Activated CD4-positive, alpha-beta T cell treated with anti-CD3 and anti-CD28 coated beads for 36 hours (primary cell): ENCODE measurements at regions not wholly inside any gene's neighbourhood (a gene's known extent, or its start where the extent isn't known, plus 50 kb on each side); places are given as distances from the start of the nearest gene placed in this dataset.
"Not testable (repeated sequence)": the region's sequence is repeated elsewhere in the genome, so short reads cannot be mapped to it uniquely, and the experiment has no call there.

ENCODE experiments used
- ATAC-seq: fragments of 200-7000 bp; cut with Tn5 transposase; one replicate; pipeline ENCODE4 v1.10.0; 2021; ENCODE audit warnings: mild to moderate bottlenecking, moderate library complexity
- CTCF ChIA-PET: fragments of 350-600 bp; sonication (Branson Sonifier 250); formaldehyde crosslinking; loops from one replicate; lab custom pipeline; 2021; ENCODE audit warnings: antibody characterized with exemption; lab: Charles Lee
- POLR2A ChIA-PET: fragments of 350-600 bp; sonication (Branson Sonifier 250); formaldehyde crosslinking; loops from one replicate; lab custom pipeline; 2021; ENCODE audit warnings: antibody characterized with exemption, inconsistent platforms; lab: Charles Lee
- DNase-seq: peaks from one replicate; pipeline ENCODE4 v3.0.0-alpha.2; 2020
- H3K27ac Mint-ChIP-seq: one replicate; pipeline ENCODE4 v1.8.0; 2021; ENCODE audit warnings: mixed read lengths
- H3K27me3 Mint-ChIP-seq: one replicate; pipeline ENCODE4 v1.8.0; 2021; ENCODE audit warnings: mixed read lengths
- H3K36me3 Mint-ChIP-seq: one replicate; pipeline ENCODE4 v1.8.0; 2021; ENCODE audit warnings: low read depth, mixed read lengths
- H3K4me1 Mint-ChIP-seq: one replicate; pipeline ENCODE4 v1.8.0; 2021; ENCODE audit warnings: mixed read lengths
- H3K4me3 Mint-ChIP-seq: one replicate; pipeline ENCODE4 v1.8.0; 2021; ENCODE audit warnings: mild to moderate bottlenecking, moderate library complexity, mixed read lengths
- H3K9me3 Mint-ChIP-seq: one replicate; pipeline ENCODE4 v1.8.0; 2021; ENCODE audit warnings: low read depth, mixed read lengths
- intact Hi-C, 2 experiments: fragments of 100-400 bp; cut with DNase I in 1 of 2; cut with micrococcal nuclease in 1 of 2; formaldehyde crosslinking; loops; one replicate each; pipeline versions ENCODE4 v1.14.2 to v1.15.1; 2022 to 2024; cut with DNase I, micrococcal nuclease

- H3K27ac Mint-ChIP-seq, result no peak overlapping the region
- POLR2A ChIA-PET, result no interaction called here
These were observed 65.6 kb downstream of the OPTC start for GRCh38 chr1:203559523-203559922.

GRCh38 chr1:203561761-203562160, 64.9 kb upstream of the ATP2B4 start:
- DNase-seq, H3K27ac Mint-ChIP-seq, H3K4me3 Mint-ChIP-seq, H3K4me1 Mint-ChIP-seq, H3K36me3 Mint-ChIP-seq, intact Hi-C loops, H3K9me3 Mint-ChIP-seq, H3K27me3 Mint-ChIP-seq, POLR2A ChIA-PET, ATAC-seq: not testable (repeated sequence)
- CTCF ChIA-PET, result interaction anchor here (0.6 to 1.0 kb wide), 3 partner anchors 58 to 193 kb away, joined by 3 read pairs; no protein-coding TSS in a partner anchor

More at GRCh38 chr1:203559523-203559922, 65.6 kb downstream of the OPTC start:
- Mint-ChIP-seq H3K36me3 (no peaks in the 10 kb centered on the region), H3K9me3 (no peaks in the 10 kb centered on the region), H3K4me3 (no peak overlapping the region), H3K4me1 (no peaks in the 10 kb centered on the region), H3K27me3 (no peaks in the 10 kb centered on the region)
- no peak for ATAC-seq
- CTCF ChIA-PET, result no interaction called here
- no peak for DNase-seq
- intact Hi-C loops, result no loop called here

GRCh38 chr1:203563291-203563690, 63.3 kb upstream of the ATP2B4 start:
- ChIA-PET CTCF (interaction anchor here (0.8 kb wide), 1 partner anchor 25 kb away, joined by 3 read pairs; no protein-coding TSS in a partner anchor), POLR2A (no interaction called here)
- Mint-ChIP-seq H3K9me3 (no peaks in the 10 kb centered on the region), H3K4me1 (no peaks in the 10 kb centered on the region), H3K36me3 (no peaks in the 10 kb centered on the region), H3K27me3 (no peaks in the 10 kb centered on the region), H3K27ac (no peak overlapping the region), H3K4me3 (no peak overlapping the region)
- intact Hi-C loops, result no loop called here
- DNase-seq (no peak), ATAC-seq (no peak)

DNA sequence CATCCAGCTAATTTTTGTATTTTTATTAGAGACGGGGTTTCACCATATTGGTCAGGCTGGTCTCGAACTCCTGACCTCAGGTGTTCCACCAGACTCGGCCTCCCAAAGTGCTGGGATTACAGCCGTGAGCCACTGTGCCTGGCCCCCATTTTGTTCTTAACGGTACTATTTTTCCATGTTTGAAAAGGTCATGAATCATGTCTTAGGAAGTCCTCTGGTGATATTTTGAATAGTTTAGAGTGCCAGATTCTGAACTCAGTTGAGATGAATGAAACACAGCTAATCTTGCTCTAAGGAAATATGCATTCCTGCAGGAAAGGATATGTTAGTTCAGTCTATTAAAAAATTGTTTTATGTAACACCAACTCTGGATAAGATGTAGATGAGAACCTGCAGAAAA, 62.6 kb upstream of the ATP2B4 start:
- Mint-ChIP-seq H3K36me3 (no peaks in the 10 kb centered on the region), H3K27me3 (no peaks in the 10 kb centered on the region), H3K4me3 (no peak overlapping the region), H3K4me1 (no peaks in the 10 kb centered on the region), H3K9me3 (no peaks in the 10 kb centered on the region), H3K27ac (no peak overlapping the region)
- ChIA-PET POLR2A (no interaction called here), CTCF (interaction anchor here (0.7 kb wide), 2 partner anchors 220 to 539 kb away, joined by 3 read pairs; no protein-coding TSS in a partner anchor)
- intact Hi-C loops, result no loop called here
- DNase-seq, result no peak
- ATAC-seq, result no peak

- no peaks in the 10 kb centered on the region for H3K36me3 Mint-ChIP-seq
- H3K9me3 Mint-ChIP-seq, result no peaks in the 10 kb centered on the region
- no peak overlapping the region for H3K4me3 Mint-ChIP-seq
- H3K27ac Mint-ChIP-seq, result no peak overlapping the region
- no peaks in the 10 kb centered on the region for H3K27me3 Mint-ChIP-seq
- no peaks in the 10 kb centered on the region for H3K4me1 Mint-ChIP-seq
- intact Hi-C loops, result no loop called here
- ChIA-PET POLR2A (no interaction called here), CTCF (interaction anchor here (1.3 kb wide), 1 partner anchor 77 kb away, joined by 4 read pairs; no protein-coding TSS in a partner anchor)
- DNase-seq, result no peak
- no peak for ATAC-seq
These were observed 61.6 kb upstream of the ATP2B4 start for GRCh38 chr1:203565049-203565448.

DNA sequence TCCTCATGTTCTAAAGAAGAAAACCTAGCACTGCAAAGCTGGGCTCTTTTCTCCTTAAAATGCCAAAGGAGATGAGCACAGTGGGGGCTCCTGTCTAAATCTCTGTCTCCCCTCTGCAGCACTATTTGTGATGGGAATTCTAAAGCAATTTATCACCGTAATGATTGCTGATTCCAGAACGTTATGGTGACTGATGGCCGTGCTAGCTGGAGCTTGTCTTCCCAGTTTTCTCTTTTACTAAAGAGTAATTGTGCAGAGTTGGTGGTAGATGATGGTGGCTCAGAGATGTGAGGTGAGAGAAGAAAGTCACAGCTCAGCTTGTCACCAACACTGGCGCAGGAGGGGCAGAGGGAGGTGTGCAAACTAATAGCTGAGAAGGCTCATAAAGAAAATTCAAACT, 60.7 kb upstream of the ATP2B4 start:
- intact Hi-C loops, result no loop called here
- no peak overlapping the region for H3K4me3 Mint-ChIP-seq
- ATAC-seq, result no peak
- DNase-seq, result no peak
- POLR2A ChIA-PET, result no interaction called here
- no peaks in the 10 kb centered on the region for H3K4me1 Mint-ChIP-seq
- H3K9me3 Mint-ChIP-seq, result no peaks in the 10 kb centered on the region
- no peak overlapping the region for H3K27ac Mint-ChIP-seq
- no peaks in the 10 kb centered on the region for H3K36me3 Mint-ChIP-seq
- no peaks in the 10 kb centered on the region for H3K27me3 Mint-ChIP-seq
- CTCF ChIA-PET, result interaction anchor here (0.9 to 1.3 kb wide), 3 partner anchors 17 to 78 kb away, joined by 3 to 4 read pairs (median 4); no protein-coding TSS in a partner anchor

DNA sequence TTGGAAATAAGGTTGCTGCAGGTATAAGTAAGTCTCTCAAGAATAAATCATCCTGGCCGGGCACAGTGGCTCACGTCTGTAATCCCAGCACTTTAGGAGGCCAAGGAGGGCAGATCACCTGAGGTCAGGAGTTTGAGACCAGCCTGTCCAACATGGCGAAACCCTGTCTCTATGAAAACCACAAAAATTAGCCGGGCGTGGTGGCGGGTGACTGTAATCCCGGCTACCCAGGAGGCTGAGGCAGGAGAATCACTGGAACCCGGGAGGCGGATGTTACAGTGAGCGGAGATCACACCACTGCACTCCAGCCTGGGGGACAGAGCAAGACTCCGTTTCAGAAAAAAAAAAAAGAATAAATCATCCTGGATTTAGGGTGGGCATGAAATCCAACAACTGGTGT, 59.7 kb upstream of the ATP2B4 start:
- H3K27me3 Mint-ChIP-seq, H3K4me3 Mint-ChIP-seq, H3K36me3 Mint-ChIP-seq, DNase-seq, POLR2A ChIA-PET, intact Hi-C loops, H3K9me3 Mint-ChIP-seq, H3K27ac Mint-ChIP-seq, ATAC-seq, H3K4me1 Mint-ChIP-seq: not testable (repeated sequence)
- CTCF ChIA-PET, result interaction anchor here (0.5 to 0.9 kb wide), 2 partner anchors 79 to 1089 kb away, joined by 3 to 4 read pairs; no protein-coding TSS in a partner anchor

- ATAC-seq, result no peak
- H3K4me3 Mint-ChIP-seq, result no peak overlapping the region
- no peaks in the 10 kb centered on the region for H3K36me3 Mint-ChIP-seq
- H3K27ac Mint-ChIP-seq, result no peak overlapping the region
- H3K27me3 Mint-ChIP-seq, result no peaks in the 10 kb centered on the region
- intact Hi-C loops, result no loop called here
- DNase-seq, result no peak
- CTCF ChIA-PET, result no interaction called here
- POLR2A ChIA-PET, result no interaction called here
- no peaks in the 10 kb centered on the region for H3K9me3 Mint-ChIP-seq
- H3K4me1 Mint-ChIP-seq, result no peaks in the 10 kb centered on the region
These were observed 59.0 kb upstream of the ATP2B4 start for GRCh38 chr1:203567596-203567995.

- Mint-ChIP-seq H3K27me3 (no peaks in the 10 kb centered on the region), H3K4me3 (no peak overlapping the region), H3K4me1 (no peaks in the 10 kb centered on the region), H3K9me3 (no peaks in the 10 kb centered on the region), H3K27ac (no peak overlapping the region), H3K36me3 (no peaks in the 10 kb centered on the region)
- ATAC-seq (no peak), DNase-seq (no peak)
- intact Hi-C loops, result no loop called here
- ChIA-PET POLR2A (no interaction called here), CTCF (interaction anchor here (1.1 to 1.2 kb wide), 2 partner anchors 65 to 130 kb away, joined by 4 to 6 read pairs; no protein-coding TSS in a partner anchor)
These were observed 56.9 kb upstream of the ATP2B4 start for GRCh38 chr1:203569490-203570318.

GRCh38 chr1:203570805-203571204, 55.8 kb upstream of the ATP2B4 start:
- POLR2A ChIA-PET, result no interaction called here
- Mint-ChIP-seq H3K36me3 (no peaks in the 10 kb centered on the region), H3K27me3 (no peaks in the 10 kb centered on the region), H3K9me3 (no peaks in the 10 kb centered on the region), H3K4me1 (no peaks in the 10 kb centered on the region), H3K27ac (no peak overlapping the region), H3K4me3 (no peak overlapping the region)
- intact Hi-C loops, result no loop called here
- ATAC-seq (no peak), DNase-seq (no peak)
- CTCF ChIA-PET, result no interaction called here

DNA sequence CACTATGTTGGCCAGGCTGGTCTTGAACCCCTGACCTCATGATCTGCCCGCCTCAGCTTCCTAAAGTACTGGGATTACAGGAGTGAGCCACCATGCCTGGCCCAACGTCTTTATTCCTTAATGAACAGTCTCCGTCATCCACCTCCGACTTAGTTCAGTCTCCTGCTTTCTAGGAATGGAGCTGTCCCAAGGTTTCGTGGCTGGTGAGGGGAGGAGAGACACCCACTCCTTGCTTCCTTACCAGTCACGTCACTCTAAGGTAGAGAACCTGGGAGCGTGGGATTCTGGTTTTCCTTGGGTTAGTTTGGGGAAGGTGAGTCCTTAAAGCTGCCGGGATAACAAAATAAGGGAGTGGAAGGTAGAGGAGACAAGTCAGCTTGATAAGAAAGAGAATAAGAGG, 55.0 kb upstream of the ATP2B4 start:
- ATAC-seq (no peak), DNase-seq (no peak)
- Mint-ChIP-seq H3K4me1 (no peaks in the 10 kb centered on the region), H3K36me3 (no peaks in the 10 kb centered on the region), H3K9me3 (no peaks in the 10 kb centered on the region), H3K27ac (no peak overlapping the region), H3K4me3 (no peak overlapping the region), H3K27me3 (no peaks in the 10 kb centered on the region)
- intact Hi-C loops, result no loop called here
- ChIA-PET POLR2A (no interaction called here), CTCF (interaction anchor here (0.5 to 1.8 kb wide), 3 partner anchors 13 to 130 kb away, joined by 3 to 9 read pairs (median 3); no protein-coding TSS in a partner anchor)

DNA sequence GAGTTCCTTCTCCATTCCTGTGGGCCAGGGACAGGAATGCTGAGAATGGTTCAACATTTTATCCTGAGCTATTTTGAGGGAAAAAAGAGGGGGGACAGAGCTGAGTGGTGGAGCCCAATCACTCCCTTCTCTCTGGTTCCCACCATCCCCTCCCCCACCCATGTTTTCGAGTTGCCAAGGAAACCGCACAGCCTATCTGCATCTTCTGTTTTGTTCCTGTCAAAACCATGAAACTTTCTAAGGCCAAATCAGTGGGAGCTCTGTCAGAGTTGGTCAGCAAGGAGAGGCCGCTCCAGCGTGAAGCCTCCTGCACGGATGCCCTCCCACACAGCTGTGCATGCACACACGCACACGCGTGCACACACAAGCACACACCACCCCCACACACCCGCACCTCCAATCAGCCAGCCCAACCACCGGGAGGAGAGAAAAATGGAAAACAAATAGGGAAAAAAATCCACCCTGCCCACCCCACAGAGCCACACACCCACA, 54.5 kb upstream of the ATP2B4 start:
- POLR2A ChIA-PET, result no interaction called here
- no peak for ATAC-seq

More for the DNA sequence above, 54.5 kb upstream of the ATP2B4 start:
- Mint-ChIP-seq H3K4me3 (no peak overlapping the region), H3K27me3 (no peaks in the 10 kb centered on the region), H3K36me3 (no peaks in the 10 kb centered on the region), H3K4me1 (no peaks in the 10 kb centered on the region), H3K27ac (no peak overlapping the region), H3K9me3 (no peaks in the 10 kb centered on the region)
- no peak for DNase-seq
- intact Hi-C loops, result no loop called here
- CTCF ChIA-PET, result interaction anchor here (0.5 to 1.8 kb wide), 3 partner anchors 13 to 129 kb away, joined by 3 to 9 read pairs (median 3); no protein-coding TSS in a partner anchor
